CD4-positive, alpha-beta memory T cell (primary cell): ENCODE measurements at regions not wholly inside any gene's neighbourhood (a gene's known extent, or its start where the extent isn't known, plus 50 kb on each side); places are given as distances from the start of the nearest gene placed in this dataset.
"Not testable (repeated sequence)": the region's sequence is repeated elsewhere in the genome, so short reads cannot be mapped to it uniquely, and the experiment has no call there.

Experiments used
- CTCF ChIA-PET: fragments of 350-600 bp; sonication (Branson Sonifier 250); formaldehyde crosslinking; loops from one replicate; lab custom pipeline; 2021; ENCODE audit warnings: inconsistent platforms; ENCODE audit not compliant: partially characterized antibody; lab: Charles Lee
- POLR2A ChIA-PET: fragments of 350-600 bp; sonication (Branson Sonifier 250); formaldehyde crosslinking; loops from one replicate; lab custom pipeline; 2021; ENCODE audit not compliant: partially characterized antibody; lab: Charles Lee
- DNase-seq, 5 donors: peaks; one replicate each; pipeline versions ENCODE4 v3.0.0 to v3.0.0-alpha.2; 2020 to 2022; ENCODE audit warnings: mixed read lengths in 1 of 5
- H3K27ac ChIP-seq: one replicate; pipeline ENCODE4 v1.7.0; 2013; ENCODE audit warnings: low read depth, low read length
- H3K27me3 ChIP-seq: 2 replicates; pipeline ENCODE4 v1.7.0; 2013; ENCODE audit warnings: mild to moderate bottlenecking, low read length, moderate library complexity; ENCODE audit not compliant: insufficient read depth
- H3K36me3 ChIP-seq: 2 replicates; pipeline ENCODE4 v1.7.0; 2013; ENCODE audit warnings: mild to moderate bottlenecking, low read length, moderate library complexity; ENCODE audit not compliant: insufficient read depth
- H3K4me1 ChIP-seq: 2 replicates; pipeline ENCODE4 v1.7.0; 2013; ENCODE audit warnings: mild to moderate bottlenecking, low read length, moderate library complexity; ENCODE audit not compliant: insufficient read depth
- H3K4me3 ChIP-seq, 2 donors: one replicate each; pipeline ENCODE4 v1.7.0; 2013; ENCODE audit warnings: low read length in 2 of 2, mild to moderate bottlenecking in 1 of 2
- H3K9me3 ChIP-seq, 2 donors: one replicate each; pipeline ENCODE4 v1.7.0; 2013; ENCODE audit warnings: low read length in 2 of 2, control low read depth in 1 of 2; ENCODE audit not compliant: control insufficient read depth in 1 of 2
- H3K27ac Mint-ChIP-seq, 7 donors: one replicate each; pipeline ENCODE4 v1.8.0; 2020 to 2021; ENCODE audit warnings: mixed read lengths in 7 of 7, mild to moderate bottlenecking in 6 of 7, inconsistent platforms in 3 of 7, moderate library complexity in 3 of 7
- H3K27me3 Mint-ChIP-seq, 2 donors: one replicate each; pipeline ENCODE4 v1.8.0; 2020 to 2021; ENCODE audit warnings: mixed read lengths in 2 of 2
- H3K36me3 Mint-ChIP-seq, 2 donors: one replicate each; pipeline ENCODE4 v1.8.0; 2020 to 2021; ENCODE audit warnings: mixed read lengths in 2 of 2, inconsistent platforms in 1 of 2, mild to moderate bottlenecking in 1 of 2
- H3K4me1 Mint-ChIP-seq, 4 donors: one replicate each; pipeline ENCODE4 v1.8.0; 2020 to 2021; ENCODE audit warnings: mixed read lengths in 4 of 4, mild to moderate bottlenecking in 1 of 4
- H3K4me3 Mint-ChIP-seq, 8 donors: one replicate each; pipeline ENCODE4 v1.8.0; 2020 to 2021; ENCODE audit warnings: mixed read lengths in 8 of 8, mild to moderate bottlenecking in 7 of 8, moderate library complexity in 6 of 8, inconsistent platforms in 3 of 8
- H3K9me3 Mint-ChIP-seq, 8 donors: one replicate each; pipeline ENCODE4 v1.8.0; 2020 to 2021; ENCODE audit warnings: mixed read lengths in 8 of 8, mild to moderate bottlenecking in 5 of 8, inconsistent platforms in 3 of 8, moderate library complexity in 1 of 8
- intact Hi-C: fragments of 100-400 bp; cut with micrococcal nuclease; formaldehyde crosslinking; loops from one replicate; pipeline ENCODE4 v1.15.1; 2023

DNA sequence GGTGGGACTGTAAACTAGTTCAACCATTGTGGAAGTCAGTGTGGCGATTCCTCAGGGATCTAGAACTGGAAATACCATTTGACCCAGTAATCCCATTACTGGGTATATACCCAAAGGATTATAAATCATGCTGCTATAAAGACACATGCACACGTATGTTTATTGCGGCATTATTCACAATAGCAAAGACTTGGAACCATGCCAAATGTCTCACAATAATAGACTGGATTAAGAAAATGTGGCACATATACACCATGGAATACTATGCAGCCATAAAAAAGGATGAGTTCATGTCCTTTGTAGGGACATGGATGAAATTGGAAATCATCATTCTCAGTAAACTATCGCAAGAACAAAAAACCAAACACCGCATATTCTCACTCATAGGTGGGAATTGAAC, 268.3 kb upstream of the MMADHC start:
- DNase-seq, H3K27me3 Mint-ChIP-seq, H3K9me3 ChIP-seq, H3K27ac Mint-ChIP-seq, H3K36me3 Mint-ChIP-seq, H3K4me1 ChIP-seq, H3K4me1 Mint-ChIP-seq, intact Hi-C loops, H3K4me3 ChIP-seq, H3K4me3 Mint-ChIP-seq, POLR2A ChIA-PET, H3K27ac ChIP-seq, H3K27me3 ChIP-seq, CTCF ChIA-PET, H3K36me3 ChIP-seq: not testable (repeated sequence)
- H3K9me3 Mint-ChIP-seq, result peaks cover 0 to 10% (median 4%) of the 10 kb centered on the region in 8 donors

DNA sequence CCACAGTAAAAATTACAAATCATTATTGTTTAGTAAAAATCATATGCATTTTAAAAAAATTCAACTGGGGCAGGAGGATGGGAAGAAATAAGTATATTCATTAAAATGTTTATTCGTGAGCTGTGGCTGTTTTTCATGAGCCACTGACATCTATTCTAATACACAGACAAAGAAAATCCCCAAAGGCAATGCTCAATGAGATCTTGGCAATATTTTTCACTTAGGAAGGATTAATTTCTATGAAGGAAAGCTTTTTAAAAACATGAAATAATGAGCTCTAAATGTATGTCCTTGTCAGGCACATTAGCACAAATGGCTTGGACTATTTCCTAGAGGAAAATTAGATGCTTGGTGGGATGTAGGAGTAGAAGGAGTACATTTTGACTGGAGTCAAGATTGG, 262.0 kb upstream of the MMADHC start:
- Histone ChIP-seq H3K27ac (no peak overlapping the region), H3K4me1 (no peaks in the 10 kb centered on the region), H3K36me3 (no peaks in the 10 kb centered on the region), H3K9me3 (no peaks in the 10 kb centered on the region), H3K4me3 (no peak overlapping the region), H3K27me3 (no peaks in the 10 kb centered on the region)
- Mint-ChIP-seq H3K4me1 (no peaks in the 10 kb centered on the region), H3K36me3 (no peaks in the 10 kb centered on the region), H3K9me3 (peaks cover 1 to 16% (median 10%) of the 10 kb centered on the region in 8 donors), H3K4me3 (no peak overlapping the region), H3K27ac (no peak overlapping the region), H3K27me3 (no peaks in the 10 kb centered on the region)
- CTCF ChIA-PET, result no interaction called here
- DNase-seq, result no peak
- POLR2A ChIA-PET, result no interaction called here
- intact Hi-C loops, result no loop called here

DNA sequence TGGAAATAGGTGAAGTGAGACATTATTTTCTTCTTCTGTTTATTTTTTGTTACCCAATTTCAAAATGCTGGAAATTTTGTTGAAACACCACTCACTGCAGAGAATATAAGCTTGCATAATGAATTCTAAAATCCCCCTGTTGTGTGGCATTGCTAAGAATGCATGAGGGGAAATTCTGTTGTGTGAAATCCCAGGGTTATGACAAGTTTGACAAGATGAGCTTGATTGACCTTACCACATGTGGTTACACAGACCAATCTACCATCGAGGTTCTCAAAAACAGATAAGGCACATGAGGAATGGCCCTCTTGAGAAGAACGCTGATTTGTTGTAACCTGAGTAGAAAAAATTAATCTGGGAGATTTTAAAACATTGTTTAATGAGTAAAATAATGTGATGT, 261.6 kb upstream of the MMADHC start:
- intact Hi-C loops, result no loop called here
- CTCF ChIA-PET, result no interaction called here

DNA sequence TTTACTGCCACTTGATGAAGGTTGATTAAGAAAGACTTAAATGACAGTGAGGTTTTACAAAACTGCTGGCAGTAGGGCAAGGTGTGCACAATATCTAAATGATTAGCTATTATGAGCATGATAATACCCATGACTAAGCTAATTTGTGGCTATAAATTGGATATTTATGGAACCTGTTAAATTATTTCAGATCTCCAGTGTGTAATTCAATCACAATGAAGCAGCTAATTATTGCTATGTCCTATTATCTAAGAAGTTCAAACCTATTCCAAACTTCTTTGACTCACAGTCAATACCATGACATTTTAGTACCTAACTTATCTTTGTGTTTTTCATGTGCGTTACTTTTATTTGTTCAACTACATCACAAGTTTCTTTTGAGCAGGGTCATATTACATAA, 253.8 kb upstream of the MMADHC start:
- Mint-ChIP-seq H3K27ac (no peak overlapping the region), H3K4me1 (no peaks in the 10 kb centered on the region), H3K27me3 (no peaks in the 10 kb centered on the region), H3K9me3 (peaks cover 0 to 22% (median 8%) of the 10 kb centered on the region in 8 donors), H3K4me3 (no peak overlapping the region), H3K36me3 (no peaks in the 10 kb centered on the region)
- no peak for DNase-seq
- intact Hi-C loops, result no loop called here
- ChIA-PET POLR2A (no interaction called here), CTCF (no interaction called here)
- H3K27me3 ChIP-seq, result no peaks in the 10 kb centered on the region
- H3K9me3 ChIP-seq, result no peaks in the 10 kb centered on the region
- no peak overlapping the region for H3K4me3 ChIP-seq
- no peak overlapping the region for H3K27ac ChIP-seq
- no peaks in the 10 kb centered on the region for H3K4me1 ChIP-seq
- H3K36me3 ChIP-seq, result no peaks in the 10 kb centered on the region

More for the DNA sequence above, 261.6 kb upstream of the MMADHC start:
- H3K27ac Mint-ChIP-seq, result no peak overlapping the region
- no peaks in the 10 kb centered on the region for H3K27me3 Mint-ChIP-seq
- Histone ChIP-seq H3K9me3 (no peaks in the 10 kb centered on the region), H3K27ac (no peak overlapping the region), H3K36me3 (no peaks in the 10 kb centered on the region), H3K4me3 (no peak overlapping the region), H3K4me1 (no peaks in the 10 kb centered on the region), H3K27me3 (no peaks in the 10 kb centered on the region)
- H3K4me3 Mint-ChIP-seq, result no peak overlapping the region
- POLR2A ChIA-PET, result no interaction called here
- peaks cover 1 to 16% (median 10%) of the 10 kb centered on the region in 8 donors for H3K9me3 Mint-ChIP-seq
- DNase-seq, result no peak
- no peaks in the 10 kb centered on the region for H3K4me1 Mint-ChIP-seq
- H3K36me3 Mint-ChIP-seq, result no peaks in the 10 kb centered on the region

DNA sequence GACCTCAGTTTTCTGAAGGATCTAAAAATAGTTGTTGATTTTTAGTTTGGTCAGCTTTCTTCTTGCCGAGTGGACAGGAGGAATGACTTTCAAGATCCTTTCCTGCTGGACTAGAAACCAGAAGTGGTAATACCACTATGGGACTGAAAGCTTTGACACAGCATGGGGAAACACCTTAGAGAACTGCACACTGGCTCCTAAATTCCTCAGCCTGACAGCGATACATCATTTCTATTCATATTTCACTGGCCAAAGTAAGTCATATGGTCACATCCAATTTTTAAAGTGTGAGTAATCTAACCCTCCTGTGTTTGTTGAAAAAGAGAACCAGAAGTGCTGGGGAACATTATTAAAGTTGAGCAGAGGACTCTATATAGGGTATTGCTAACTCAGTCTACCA, 244.7 kb upstream of the MMADHC start:
- no peak overlapping the region for H3K4me3 ChIP-seq
- H3K27ac ChIP-seq, result no peak overlapping the region
- POLR2A ChIA-PET, result no interaction called here
- no peaks in the 10 kb centered on the region for H3K27me3 ChIP-seq
- Mint-ChIP-seq H3K27me3 (no peaks in the 10 kb centered on the region), H3K27ac (no peak overlapping the region), H3K4me1 (no peaks in the 10 kb centered on the region), H3K9me3 (peaks cover 0 to 17% (median 5%) of the 10 kb centered on the region in 8 donors), H3K36me3 (no peaks in the 10 kb centered on the region), H3K4me3 (no peak overlapping the region)
- no peak for DNase-seq
- no peaks in the 10 kb centered on the region for H3K4me1 ChIP-seq
- no peaks in the 10 kb centered on the region for H3K9me3 ChIP-seq
- H3K36me3 ChIP-seq, result no peaks in the 10 kb centered on the region
- CTCF ChIA-PET, result no interaction called here
- intact Hi-C loops, result no loop called here

DNA sequence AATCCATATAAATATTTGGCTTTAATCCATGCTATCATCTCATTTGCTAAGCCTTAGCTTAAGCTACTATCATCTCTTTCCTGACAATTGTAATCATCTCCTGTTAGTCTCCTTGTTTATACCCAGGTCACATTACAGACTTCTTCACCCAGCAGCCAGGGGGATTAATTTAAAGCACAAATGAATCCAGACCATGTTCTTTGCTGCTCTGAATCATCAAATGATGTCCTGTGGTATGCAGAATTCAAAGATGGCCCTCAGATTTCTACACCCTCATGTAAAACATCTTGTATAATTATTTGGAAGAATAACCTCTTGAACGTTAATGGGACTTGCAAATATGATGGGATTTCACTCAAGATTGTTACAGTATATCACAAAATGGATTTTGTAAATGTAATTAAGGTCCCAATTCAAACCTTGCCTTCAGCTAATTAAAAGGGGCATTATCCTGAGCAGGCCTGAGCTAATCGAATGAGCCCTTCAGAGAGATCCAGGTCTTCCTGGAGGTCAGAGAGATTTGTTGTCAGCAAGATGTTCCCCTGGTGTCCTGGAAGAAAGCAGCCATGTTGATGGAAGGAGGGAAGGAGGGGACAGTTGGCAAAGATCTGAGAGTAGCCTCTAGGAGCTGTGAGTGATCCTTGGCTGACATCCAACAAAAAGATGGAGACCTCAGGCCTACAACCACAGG, 241.1 kb upstream of the MMADHC start:
- H3K36me3 Mint-ChIP-seq, result no peaks in the 10 kb centered on the region
- no peak overlapping the region for H3K4me3 Mint-ChIP-seq
- no peak overlapping the region for H3K27ac ChIP-seq
- no peak for DNase-seq
- peaks cover 0 to 10% (median under 1%) of the 10 kb centered on the region in 8 donors for H3K9me3 Mint-ChIP-seq
- H3K27me3 ChIP-seq, result no peaks in the 10 kb centered on the region
- H3K4me1 Mint-ChIP-seq, result no peaks in the 10 kb centered on the region
- no peaks in the 10 kb centered on the region for H3K4me1 ChIP-seq
- H3K36me3 ChIP-seq, result no peaks in the 10 kb centered on the region
- ChIA-PET CTCF (interaction anchor here (1.4 kb wide), 1 partner anchor 8 kb away, joined by 3 read pairs; no protein-coding TSS in a partner anchor), POLR2A (no interaction called here)
- H3K27ac Mint-ChIP-seq, result no peak overlapping the region
- no peak overlapping the region for H3K4me3 ChIP-seq
- intact Hi-C loops, result no loop called here
- no peaks in the 10 kb centered on the region for H3K9me3 ChIP-seq
- no peaks in the 10 kb centered on the region for H3K27me3 Mint-ChIP-seq

DNA sequence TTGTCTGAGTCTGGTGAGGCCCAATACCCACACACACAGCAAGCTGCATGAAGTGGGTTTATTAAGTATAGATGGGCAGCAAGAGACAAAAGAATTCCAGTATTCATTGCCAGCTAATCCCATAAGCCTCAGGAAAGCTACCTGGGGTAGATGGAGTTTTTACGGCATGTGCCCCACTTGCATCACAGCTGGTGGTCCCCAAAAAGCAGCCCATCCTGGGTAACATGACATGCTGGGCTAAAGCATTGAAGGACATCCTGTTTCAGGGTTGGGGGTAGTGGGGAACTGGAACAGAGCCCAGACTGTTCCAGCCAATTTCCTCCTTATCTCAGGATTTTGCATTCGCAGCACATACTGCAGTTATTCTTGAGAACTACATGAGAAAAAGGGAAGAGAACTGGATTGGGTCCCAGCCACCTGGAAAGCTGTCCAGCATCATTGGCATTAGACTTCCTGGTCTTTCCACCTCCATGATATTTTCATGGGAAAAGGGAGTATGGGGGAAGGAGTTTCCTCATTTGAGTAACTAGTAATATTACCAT, 240.1 kb upstream of the MMADHC start:
- no peak overlapping the region for H3K27ac Mint-ChIP-seq
- POLR2A ChIA-PET, result no interaction called here

More for the DNA sequence above, 240.1 kb upstream of the MMADHC start:
- Histone ChIP-seq H3K4me1 (no peaks in the 10 kb centered on the region), H3K4me3 (no peak overlapping the region), H3K27me3 (no peaks in the 10 kb centered on the region), H3K9me3 (no peaks in the 10 kb centered on the region), H3K36me3 (no peaks in the 10 kb centered on the region), H3K27ac (no peak overlapping the region)
- CTCF ChIA-PET, result no interaction called here
- Mint-ChIP-seq H3K9me3 (peaks cover 0 to 10% (median under 1%) of the 10 kb centered on the region in 8 donors), H3K4me3 (no peak overlapping the region), H3K27me3 (no peaks in the 10 kb centered on the region), H3K4me1 (no peaks in the 10 kb centered on the region), H3K36me3 (no peaks in the 10 kb centered on the region)
- DNase-seq, result no peak
- intact Hi-C loops, result no loop called here
